GM10266 (cell line): ENCODE measurements at regions not wholly inside any gene's neighbourhood (a gene's known extent, or its start where the extent isn't known, plus 50 kb on each side); places are given as distances from the start of the nearest gene placed in this dataset.

ENCODE experiments used
- DNase-seq: peaks from one replicate; pipeline ENCODE4 v3.0.0; 2012; ENCODE audit errors: extremely low spot score
- TF ChIP-seq, protein P1 (sequence below): IDR thresholded peaks from 2 replicates; pipeline ENCODE4 v1.5.1; 2012; ENCODE audit warnings: mild to moderate bottlenecking, low read depth; ENCODE audit not compliant: control insufficient read depth, insufficient read depth; ENCODE audit errors: missing control alignments

GRCh38 chr5:158159621-158160020 lies 300.7 kb upstream of the CLINT1 start:
- DNase-seq, result no peak
- TF ChIP-seq, protein P1, sequence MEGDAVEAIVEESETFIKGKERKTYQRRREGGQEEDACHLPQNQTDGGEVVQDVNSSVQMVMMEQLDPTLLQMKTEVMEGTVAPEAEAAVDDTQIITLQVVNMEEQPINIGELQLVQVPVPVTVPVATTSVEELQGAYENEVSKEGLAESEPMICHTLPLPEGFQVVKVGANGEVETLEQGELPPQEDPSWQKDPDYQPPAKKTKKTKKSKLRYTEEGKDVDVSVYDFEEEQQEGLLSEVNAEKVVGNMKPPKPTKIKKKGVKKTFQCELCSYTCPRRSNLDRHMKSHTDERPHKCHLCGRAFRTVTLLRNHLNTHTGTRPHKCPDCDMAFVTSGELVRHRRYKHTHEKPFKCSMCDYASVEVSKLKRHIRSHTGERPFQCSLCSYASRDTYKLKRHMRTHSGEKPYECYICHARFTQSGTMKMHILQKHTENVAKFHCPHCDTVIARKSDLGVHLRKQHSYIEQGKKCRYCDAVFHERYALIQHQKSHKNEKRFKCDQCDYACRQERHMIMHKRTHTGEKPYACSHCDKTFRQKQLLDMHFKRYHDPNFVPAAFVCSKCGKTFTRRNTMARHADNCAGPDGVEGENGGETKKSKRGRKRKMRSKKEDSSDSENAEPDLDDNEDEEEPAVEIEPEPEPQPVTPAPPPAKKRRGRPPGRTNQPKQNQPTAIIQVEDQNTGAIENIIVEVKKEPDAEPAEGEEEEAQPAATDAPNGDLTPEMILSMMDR, result no peak

DNA sequence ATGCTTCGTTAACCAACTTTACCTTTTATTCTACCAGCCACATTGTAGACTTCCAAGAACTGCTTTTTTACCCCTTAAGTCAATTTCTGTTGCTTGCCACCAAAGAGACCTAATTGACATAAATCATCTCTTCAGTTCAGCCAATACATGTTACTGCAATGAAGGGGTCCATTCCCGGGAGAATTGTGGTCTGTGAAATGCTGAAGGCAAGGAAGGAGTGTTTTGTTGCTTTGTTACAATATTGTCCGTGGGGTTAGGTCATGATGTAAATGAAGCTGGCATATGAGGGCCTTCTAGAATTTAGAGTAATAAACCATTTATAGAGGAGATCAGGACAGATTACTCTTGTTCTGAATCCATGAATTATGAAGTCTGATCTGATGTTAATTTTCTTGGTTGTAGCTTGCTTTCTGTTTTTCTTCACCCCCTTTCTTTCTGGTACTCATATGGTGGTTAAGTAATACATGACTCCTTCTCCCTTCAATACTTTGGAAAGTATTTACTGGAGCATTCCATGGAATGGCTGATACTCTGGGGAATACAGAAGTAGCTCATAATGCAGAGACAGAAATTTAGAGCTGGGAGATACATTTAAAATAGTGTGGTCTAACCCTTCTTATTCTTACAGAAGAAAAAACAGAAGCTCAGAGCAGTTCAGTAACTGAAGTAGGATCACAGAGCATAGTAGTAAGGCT lies 297.0 kb upstream of the CLINT1 start:
- DNase-seq, result no peak
- TF ChIP-seq, protein P1, result no peak

DNA sequence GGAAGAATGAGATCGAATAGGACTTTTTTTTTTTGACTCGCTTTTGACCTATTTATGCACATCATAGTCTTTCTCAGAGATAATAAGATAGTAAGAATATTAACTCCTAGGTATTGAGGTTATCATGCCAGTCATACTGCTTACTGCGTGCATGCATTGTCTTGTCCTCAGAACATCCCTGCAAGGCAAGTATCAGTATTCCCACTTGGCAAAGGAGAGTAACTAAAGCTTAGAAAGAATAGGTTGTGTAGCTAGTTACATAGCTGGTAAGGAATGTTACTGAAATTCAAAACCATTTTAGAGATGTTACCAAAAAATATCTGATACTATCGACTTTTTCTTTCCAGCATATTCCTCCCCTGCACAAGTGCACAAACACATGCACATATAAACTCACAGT lies 296.1 kb upstream of the CLINT1 start:
- TF ChIP-seq, protein P1, result no peak
- no peak for DNase-seq

- no peak for DNase-seq
- TF ChIP-seq, protein P1, result no peak
Measured at GRCh38 chr5:158154226-158155005, 295.5 kb upstream of the CLINT1 start.

DNA sequence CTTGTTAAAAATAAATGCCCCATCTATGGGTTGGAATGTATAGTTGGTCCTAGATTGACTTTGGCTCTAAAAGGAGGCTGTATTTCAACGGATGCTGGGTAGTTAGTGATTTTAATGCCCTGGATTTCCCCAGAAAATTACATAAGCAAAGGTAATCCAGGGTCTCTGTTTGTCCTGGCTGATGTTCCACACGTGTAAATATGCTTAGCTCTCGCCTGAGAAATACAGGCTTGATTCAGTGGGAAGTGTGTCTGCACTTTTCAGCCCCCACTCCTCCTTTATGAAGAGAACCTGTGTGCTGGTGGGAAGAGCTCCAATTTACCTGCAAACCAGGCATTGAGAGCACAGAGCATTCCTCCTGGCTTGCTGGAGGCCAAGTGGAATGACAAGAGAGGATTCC lies 294.6 kb upstream of the CLINT1 start:
- TF ChIP-seq, protein P1, result no peak
- no peak for DNase-seq

DNA sequence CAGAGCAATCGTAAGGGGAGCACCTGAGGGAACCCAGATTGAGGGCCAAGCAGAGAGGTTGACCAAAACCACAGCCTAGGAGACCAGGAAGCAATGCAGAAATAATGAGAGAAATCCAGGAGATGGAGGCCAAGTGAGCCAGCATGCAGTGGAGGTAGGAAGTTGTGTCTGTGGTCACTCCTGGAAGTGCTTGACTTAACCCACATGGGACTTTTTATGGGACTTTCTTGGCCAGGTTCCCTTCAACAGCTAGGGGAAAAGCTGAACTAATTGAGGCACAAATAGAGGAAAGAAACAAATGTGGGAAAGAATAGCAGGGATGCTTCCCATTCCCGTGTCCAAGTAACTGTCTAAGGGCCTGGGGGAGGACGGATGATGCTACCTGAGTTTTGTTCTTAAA lies 293.2 kb upstream of the CLINT1 start:
- TF ChIP-seq, protein P1, result no peak
- no peak for DNase-seq

- TF ChIP-seq, protein P1, result no peak
- no peak for DNase-seq
Measured at GRCh38 chr5:158147227-158147626, 288.3 kb upstream of the CLINT1 start.
